IMR-90 (cell line): ENCODE measurements at regions not wholly inside any gene's neighbourhood (a gene's known extent, or its start where the extent isn't known, plus 50 kb on each side); places are given as distances from the start of the nearest gene placed in this dataset.

Experiments
- ATAC-seq: fragments of 200-7000 bp; cut with Tn5 transposase; 2 replicates; pipeline ENCODE4 v1.9.1; 2020; ENCODE audit warnings: low read depth, mild to moderate bottlenecking, moderate library complexity
- BruUV-seq: library from RNA; stranded (reverse); fragments of 400-500 nt; replicated peaks from 2 replicates; lab custom pipeline; 2021; lab: Mats Ljungman, UMichigan
- CTCF ChIA-PET: fragments of 300-600 bp; formaldehyde crosslinking; extraction: SDS; loops from one replicate; lab custom pipeline; 2021; ENCODE audit warnings: antibody characterized with exemption; lab: Yijun Ruan, JAX
- POLR2A ChIA-PET: fragments of 300-600 bp; sonication (Branson Sonifier 250); formaldehyde crosslinking; loops from one replicate; lab custom pipeline; 2022; ENCODE audit warnings: antibody characterized with exemption; ENCODE audit not compliant: unreplicated experiment; lab: Charles Lee
- DNase-seq: peaks from one replicate; pipeline ENCODE4 v3.0.0; 2013
- H2AFZ ChIP-seq: replicated peaks from 2 replicates; pipeline ENCODE3; 2013; ENCODE audit warnings: low read length, mild to moderate bottlenecking; ENCODE audit not compliant: poor library complexity
- H2AK5ac ChIP-seq: 2 replicates; pipeline ENCODE4 v1.6.1; 2013; ENCODE audit warnings: low read depth, low read length, inconsistent platforms
- H2AK9ac ChIP-seq: replicated peaks from 2 replicates; pipeline ENCODE3; 2013; ENCODE audit warnings: mild to moderate bottlenecking, low read depth, low read length, moderate library complexity; ENCODE audit not compliant: poor library complexity
- H2BK120ac ChIP-seq: 2 replicates; pipeline ENCODE4 v1.6.1; 2013; ENCODE audit warnings: low read depth, low read length, inconsistent platforms
- H2BK15ac ChIP-seq: 3 replicates; pipeline ENCODE4 v1.6.1; 2013; ENCODE audit warnings: low read depth, low read length, inconsistent platforms
- H2BK20ac ChIP-seq: 2 replicates; pipeline ENCODE4 v1.6.1; 2013; ENCODE audit warnings: low read depth, mild to moderate bottlenecking, inconsistent platforms, low read length, moderate library complexity
- H2BK5ac ChIP-seq: 2 replicates; pipeline ENCODE4 v1.6.1; 2013; ENCODE audit warnings: mild to moderate bottlenecking, low read depth, low read length, inconsistent platforms; ENCODE audit not compliant: poor library complexity, severe bottlenecking
- H3K14ac ChIP-seq: replicated peaks from 2 replicates; pipeline ENCODE4 v1.6.1; 2013; ENCODE audit warnings: low read depth, low read length, inconsistent platforms
- H3K18ac ChIP-seq: 2 replicates; pipeline ENCODE4 v1.6.1; 2013; ENCODE audit warnings: low read depth, low read length, control low read depth
- H3K23ac ChIP-seq: 2 replicates; pipeline ENCODE4 v1.6.1; 2013; ENCODE audit warnings: low read depth, low read length, inconsistent platforms
- H3K27ac ChIP-seq: 2 replicates; pipeline ENCODE4 v1.5.1; 2013; ENCODE audit warnings: mild to moderate bottlenecking, control low read depth, low read length; ENCODE audit not compliant: insufficient read depth
- H3K27me3 ChIP-seq: 2 replicates; pipeline ENCODE4 v1.6.1; 2013; ENCODE audit warnings: low read length; ENCODE audit not compliant: control insufficient read depth, insufficient read depth
- H3K36me3 ChIP-seq: 2 replicates; pipeline ENCODE4 v1.6.1; 2013; ENCODE audit warnings: low read length, mixed read lengths; ENCODE audit not compliant: control insufficient read depth, insufficient read depth
- H3K4ac ChIP-seq: 2 replicates; pipeline ENCODE4 v1.6.1; 2013; ENCODE audit warnings: low read depth, low read length, inconsistent platforms
- H3K4me1 ChIP-seq: 2 replicates; pipeline ENCODE4 v1.6.1; 2013; ENCODE audit warnings: low read length, mixed read lengths; ENCODE audit not compliant: control insufficient read depth, insufficient read depth
- H3K4me2 ChIP-seq: 2 replicates; pipeline ENCODE4 v1.6.1; 2013; ENCODE audit warnings: low read depth, mild to moderate bottlenecking, control low read depth, low read length, moderate library complexity
- H3K4me3 ChIP-seq: 2 replicates; pipeline ENCODE4 v1.5.1; 2013; ENCODE audit warnings: low read depth, mild to moderate bottlenecking, control low read depth, low read length, moderate library complexity; ENCODE audit not compliant: insufficient read depth
- H3K56ac ChIP-seq: 2 replicates; pipeline ENCODE4 v1.6.1; 2013; ENCODE audit warnings: low read length, inconsistent platforms; ENCODE audit not compliant: insufficient read depth; ENCODE audit errors: extremely low read depth
- H3K79me1 ChIP-seq, 2 experiments: 2 replicates each; pipeline ENCODE4 v1.6.1; 2013; ENCODE audit warnings: low read length in 2 of 2, inconsistent platforms in 1 of 2, low read depth in 1 of 2
- H3K9ac ChIP-seq: 2 replicates; pipeline ENCODE4 v1.6.1; 2013; ENCODE audit warnings: low read depth, low read length, control low read depth
- H3K9me1 ChIP-seq: 2 replicates; pipeline ENCODE4 v1.6.1; 2013; ENCODE audit warnings: low read length, inconsistent platforms; ENCODE audit not compliant: insufficient read depth
- H3K9me3 ChIP-seq: 2 replicates; pipeline ENCODE4 v1.6.1; 2013; ENCODE audit warnings: low read length; ENCODE audit not compliant: control insufficient read depth, insufficient read depth
- H4K20me1 ChIP-seq: 2 replicates; pipeline ENCODE4 v1.6.1; 2013; ENCODE audit warnings: low read length, inconsistent platforms; ENCODE audit not compliant: insufficient read depth
- H4K5ac ChIP-seq: 2 replicates; pipeline ENCODE4 v1.6.1; 2013; ENCODE audit warnings: mild to moderate bottlenecking, low read depth, low read length, control low read depth
- H4K8ac ChIP-seq, 2 experiments: 2 replicates each; pipeline ENCODE4 v1.6.1; 2013; ENCODE audit warnings: low read depth in 2 of 2, low read length in 2 of 2, control low read depth in 1 of 2, inconsistent platforms in 1 of 2
- H4K91ac ChIP-seq: 2 replicates; pipeline ENCODE4 v1.6.1; 2013; ENCODE audit warnings: low read depth, low read length, inconsistent platforms; ENCODE audit not compliant: insufficient read depth
- BHLHE40 ChIP-seq: fragments of 150-350 bp; IDR thresholded peaks from 2 replicates; pipeline ENCODE4 v1.6.1; 2016; ENCODE audit warnings: mild to moderate bottlenecking, low read depth, low read length
- MAFK ChIP-seq: IDR thresholded peaks from 2 replicates; pipeline ENCODE4 v1.6.1; 2012; ENCODE audit warnings: low read depth, low read length, improper control_type of control experiment
- POLR2A ChIP-seq: IDR thresholded peaks from 2 replicates; pipeline ENCODE4 v1.6.1; 2012; ENCODE audit warnings: mild to moderate bottlenecking, low read depth, low read length
- RAD21 ChIP-seq: IDR thresholded peaks from 2 replicates; pipeline ENCODE4 v1.6.1; 2012; ENCODE audit warnings: low read length, improper control_type of control experiment
- RCOR1 ChIP-seq: IDR thresholded peaks from 2 replicates; pipeline ENCODE4 v1.6.1; 2012; ENCODE audit warnings: mild to moderate bottlenecking, low read length, improper control_type of control experiment; ENCODE audit not compliant: insufficient replicate concordance
- WGBS, 2 experiments: methylation state at CpG; one replicate each; pipeline versions ENCODE4 v1.1.5 to v1.1.7; 2013; ENCODE audit warnings: missing lambda C conversion rate in 2 of 2; ENCODE audit not compliant: insufficient read length in 1 of 2; ENCODE audit errors: extremely low coverage in 2 of 2; 5-methylcytosine and 5-hydroxymethylcytosine counted together
- dilution Hi-C: fragments of 300-500 bp; cut with HindIII; formaldehyde crosslinking; loops from one replicate; pipeline ENCODE4 v1.14.3; 2018; ENCODE audit warnings: low sequenced_read_pairs; ENCODE audit not compliant: unreplicated experiment
- in situ Hi-C: fragments of 300-500 bp; cut with MboI; formaldehyde crosslinking; loops from 3 replicates; pipeline ENCODE4 v1.14.3; 2019; ENCODE audit warnings: low sequenced_read_pairs, inconsistent platforms, mixed read lengths
- intact Hi-C: fragments of 100-400 bp; cut with micrococcal nuclease; formaldehyde crosslinking; loops from 2 replicates; pipeline ENCODE4 v1.10.0; 2022
- TF ChIP-seq, protein P1 (sequence below): conservative IDR thresholded peaks from 2 replicates; pipeline ENCODE4 v1.5.1; 2012; ENCODE audit warnings: mild to moderate bottlenecking, low read depth, low read length, improper control_type of control experiment

DNA sequence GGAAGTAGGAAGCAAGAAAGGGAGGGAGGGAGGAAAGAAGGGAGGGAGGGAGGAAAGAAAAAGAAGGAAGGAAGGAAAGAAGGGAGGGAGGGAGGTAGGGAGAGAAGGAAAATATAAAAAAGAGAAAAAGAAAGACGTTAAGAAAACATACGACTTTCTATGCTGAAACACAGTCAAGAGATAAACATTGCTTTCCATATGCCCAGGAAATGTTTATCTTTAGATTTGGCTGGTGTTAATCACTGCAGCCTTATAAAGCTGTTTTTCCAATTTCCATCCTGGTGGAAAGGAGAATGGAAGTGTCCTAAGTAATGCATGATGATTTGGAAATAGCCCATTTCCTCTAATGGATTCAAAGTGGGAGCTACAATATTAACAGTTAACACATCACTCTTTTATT is 524.3 kb downstream of the MTRR start:
- H2BK15ac ChIP-seq: no peak overlapping the region
- no peak overlapping the region for H3K56ac ChIP-seq
- no peak overlapping the region for H3K27ac ChIP-seq
- no CpG with 5 or more reads among the region's 2 CpGs for WGBS, 2 experiments
- no peak overlapping the region for H2BK20ac ChIP-seq
- no peaks in the 10 kb centered on the region for H3K79me1 ChIP-seq
- H3K4me1 ChIP-seq: no peaks in the 10 kb centered on the region
- 0 out of 2 replicates have a peak, but pooled peaks cover 2% of the 10 kb centered on the region for H3K9me1 ChIP-seq
- intact Hi-C loops: no loop called here
- H3K9ac ChIP-seq: no peak overlapping the region
- H4K8ac ChIP-seq: no peak overlapping the region
- H3K14ac ChIP-seq: no peak overlapping the region
- no peak overlapping the region for H3K23ac ChIP-seq
- no peaks in the 10 kb centered on the region; the same call in 1 of the 2 replicates for H3K27me3 ChIP-seq
- no peak for TF ChIP-seq BHLHE40
- TF ChIP-seq RAD21: no peak
- TF ChIP-seq POLR2A: no peak
- TF ChIP-seq, protein P1, sequence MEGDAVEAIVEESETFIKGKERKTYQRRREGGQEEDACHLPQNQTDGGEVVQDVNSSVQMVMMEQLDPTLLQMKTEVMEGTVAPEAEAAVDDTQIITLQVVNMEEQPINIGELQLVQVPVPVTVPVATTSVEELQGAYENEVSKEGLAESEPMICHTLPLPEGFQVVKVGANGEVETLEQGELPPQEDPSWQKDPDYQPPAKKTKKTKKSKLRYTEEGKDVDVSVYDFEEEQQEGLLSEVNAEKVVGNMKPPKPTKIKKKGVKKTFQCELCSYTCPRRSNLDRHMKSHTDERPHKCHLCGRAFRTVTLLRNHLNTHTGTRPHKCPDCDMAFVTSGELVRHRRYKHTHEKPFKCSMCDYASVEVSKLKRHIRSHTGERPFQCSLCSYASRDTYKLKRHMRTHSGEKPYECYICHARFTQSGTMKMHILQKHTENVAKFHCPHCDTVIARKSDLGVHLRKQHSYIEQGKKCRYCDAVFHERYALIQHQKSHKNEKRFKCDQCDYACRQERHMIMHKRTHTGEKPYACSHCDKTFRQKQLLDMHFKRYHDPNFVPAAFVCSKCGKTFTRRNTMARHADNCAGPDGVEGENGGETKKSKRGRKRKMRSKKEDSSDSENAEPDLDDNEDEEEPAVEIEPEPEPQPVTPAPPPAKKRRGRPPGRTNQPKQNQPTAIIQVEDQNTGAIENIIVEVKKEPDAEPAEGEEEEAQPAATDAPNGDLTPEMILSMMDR: no peak
- TF ChIP-seq MAFK: no peak
- TF ChIP-seq RCOR1: no peak
- H3K9me3 ChIP-seq: no peaks in the 10 kb centered on the region
- H2AFZ ChIP-seq: no peak overlapping the region
- H3K18ac ChIP-seq: no peak overlapping the region
- no peak overlapping the region for H3K4ac ChIP-seq
- H2BK5ac ChIP-seq: no peak overlapping the region
- in situ Hi-C loops: no loop called here
- no peak overlapping the region for H4K91ac ChIP-seq
- no peak overlapping the region for H3K4me2 ChIP-seq
- no peak overlapping the region for H2AK5ac ChIP-seq
- dilution Hi-C loops: no loop called here
- H3K4me3 ChIP-seq: no peak overlapping the region
- H2AK9ac ChIP-seq: no peak overlapping the region
- H4K20me1 ChIP-seq: no peaks in the 10 kb centered on the region
- H2BK120ac ChIP-seq: no peak overlapping the region
- BruUV-seq: no TSS peak
- H4K5ac ChIP-seq: no peak overlapping the region
- ChIA-PET CTCF (interaction anchor here (0.6 kb wide), 1 partner anchor 183 kb away, joined by 3 read pairs; no protein-coding TSS in a partner anchor), POLR2A (no interaction called here)
- ATAC-seq: no peak
- no peak for DNase-seq
- no peaks in the 10 kb centered on the region for H3K36me3 ChIP-seq
